Keratinocyte (primary cell): ENCODE measurements at regions not wholly inside any gene's neighbourhood (a gene's known extent, or its start where the extent isn't known, plus 50 kb on each side); places are given as distances from the start of the nearest gene placed in this dataset.

ENCODE experiments used
- DNase-seq: peaks from one replicate; pipeline ENCODE4 v3.0.0-alpha.2; 2011; ENCODE audit warnings: low read depth, missing footprints, low spot score
- FAIRE-seq: peaks from 2 replicates; lab custom pipeline; 2011; peaks lifted over from hg19 to GRCh38; lab: Jason Lieb, UNC
- H2AFZ ChIP-seq: 2 replicates; pipeline ENCODE4 v1.6.0; 2012; ENCODE audit warnings: low read length, control low read depth, inconsistent platforms; ENCODE audit not compliant: control insufficient read depth
- H3K27ac ChIP-seq: 2 replicates; pipeline ENCODE4 v1.5.1; 2011; ENCODE audit warnings: low read length; ENCODE audit not compliant: control insufficient read depth, insufficient read depth
- H3K27me3 ChIP-seq: 3 replicates; pipeline ENCODE4 v1.6.0; 2011; ENCODE audit warnings: low read length; ENCODE audit not compliant: control insufficient read depth, insufficient read depth; ENCODE audit errors: extremely low read depth
- H3K36me3 ChIP-seq, 2 experiments: 2 replicates in 1 of 2; 3 replicates in 1 of 2; pipeline ENCODE4 v1.5.1; 2011; ENCODE audit warnings: low read length in 2 of 2, mild to moderate bottlenecking in 1 of 2; ENCODE audit not compliant: control insufficient read depth in 2 of 2, insufficient read depth in 2 of 2; ENCODE audit errors: extremely low read depth in 1 of 2
- H3K4me1 ChIP-seq: 3 replicates; pipeline ENCODE4 v1.5.1; 2011; ENCODE audit warnings: low read length; ENCODE audit not compliant: control insufficient read depth, insufficient read depth; ENCODE audit errors: extremely low read depth
- H3K4me2 ChIP-seq: 3 replicates; pipeline ENCODE4 v1.6.0; 2011; ENCODE audit warnings: low read depth, low read length; ENCODE audit not compliant: control insufficient read depth, insufficient read depth; ENCODE audit errors: extremely low read depth
- H3K4me3 ChIP-seq, 3 experiments: fragments of 200-600 bp in 1 of 3; sonication (generic) in 1 of 3; 2 replicates in 2 of 3; 3 replicates in 1 of 3; pipeline ENCODE4 v1.5.1; 2011 to 2016; ENCODE audit warnings: low read length in 3 of 3, mild to moderate bottlenecking in 3 of 3, control low read depth in 2 of 3, inconsistent platforms in 1 of 3, low read depth in 1 of 3, mixed read lengths in 1 of 3, mixed run types in 1 of 3, moderate library complexity in 1 of 3; ENCODE audit not compliant: control insufficient read depth in 2 of 3, insufficient read depth in 2 of 3; ENCODE audit errors: extremely low read depth in 1 of 3
- H3K79me2 ChIP-seq: 2 replicates; pipeline ENCODE4 v1.6.0; 2012; ENCODE audit warnings: low read length; ENCODE audit not compliant: control insufficient read depth, insufficient read depth
- H3K9ac ChIP-seq: 3 replicates; pipeline ENCODE4 v1.6.0; 2011; ENCODE audit warnings: low read length; ENCODE audit not compliant: control insufficient read depth, insufficient read depth; ENCODE audit errors: extremely low read depth
- H3K9me1 ChIP-seq: 3 replicates; pipeline ENCODE4 v1.6.0; 2011; ENCODE audit warnings: low read length; ENCODE audit not compliant: control insufficient read depth, insufficient read depth; ENCODE audit errors: extremely low read depth
- H3K9me3 ChIP-seq: 2 replicates; pipeline ENCODE4 v1.5.1; 2012; ENCODE audit warnings: low read depth, low read length; ENCODE audit not compliant: control insufficient read depth
- H4K20me1 ChIP-seq: 3 replicates; pipeline ENCODE4 v1.6.0; 2011; ENCODE audit warnings: low read length; ENCODE audit not compliant: control insufficient read depth, insufficient read depth; ENCODE audit errors: extremely low read depth
- CTCF ChIP-seq, 3 experiments: IDR thresholded peaks in 1 of 3; conservative IDR thresholded peaks in 1 of 3; optimal IDR thresholded peaks in 1 of 3; 2 replicates in 2 of 3; 3 replicates in 1 of 3; pipeline versions ENCODE3 to v1.5.1; 2011; ENCODE audit warnings: low read length in 3 of 3, mild to moderate bottlenecking in 3 of 3, moderate library complexity in 2 of 3, control low read depth in 1 of 3, inconsistent platforms in 1 of 3; ENCODE audit not compliant: insufficient read depth in 2 of 3; ENCODE audit errors: extremely low read depth in 1 of 3
- EZH2 ChIP-seq: IDR thresholded peaks from one replicate; pipeline ENCODE4 v1.6.1; 2012; ENCODE audit warnings: inconsistent platforms, mild to moderate bottlenecking, low read length, moderate library complexity
- dilution Hi-C: fragments of 300-500 bp; cut with MboI; formaldehyde crosslinking; loops from one replicate; pipeline ENCODE4 v1.7.0; 2020; ENCODE audit warnings: low sequenced_read_pairs; ENCODE audit not compliant: extremely low pct_ligation_motif_present

GRCh38 chr5:52173133-52173532 lies 614.6 kb upstream of the ITGA1 start:
- Histone ChIP-seq H3K9me1 (no peaks in the 10 kb centered on the region), H3K79me2 (no peaks in the 10 kb centered on the region), H3K9me3 (no peaks in the 10 kb centered on the region), H3K4me2 (no peak overlapping the region), H3K36me3 (no peaks in the 10 kb centered on the region), H3K9ac (no peak overlapping the region), H3K27ac (no peak overlapping the region), H3K4me3 (no peak overlapping the region), H3K4me1 (no peaks in the 10 kb centered on the region), H4K20me1 (no peaks in the 10 kb centered on the region), H3K27me3 (no peaks in the 10 kb centered on the region), H2AFZ (no peak overlapping the region)
- FAIRE-seq, result no peak
- TF ChIP-seq EZH2 (no peak), CTCF (optimal IDR thresholded peaks at IDR 0.05 in 1 of 3, IDR thresholded peaks at IDR 0.05 in 1 of 3, conservative IDR thresholded peaks at IDR 0.05 in 1 of 3; ENCODE audit: extremely low read depth in 1 of 3, insufficient read depth in 2 of 3, low read length in 3 of 3) (no peak)
- dilution Hi-C loops, result no loop called here
- DNase-seq, result no peak

GRCh38 chr5:52177193-52177592 lies 610.5 kb upstream of the ITGA1 start:
- Histone ChIP-seq H4K20me1 (no peaks in the 10 kb centered on the region), H3K36me3 (no peaks in the 10 kb centered on the region), H3K9ac (no peak overlapping the region), H2AFZ (no peak overlapping the region), H3K27me3 (no peaks in the 10 kb centered on the region), H3K27ac (no peak overlapping the region), H3K79me2 (no peaks in the 10 kb centered on the region), H3K9me1 (no peaks in the 10 kb centered on the region), H3K4me2 (no peak overlapping the region), H3K9me3 (no peaks in the 10 kb centered on the region), H3K4me1 (no peaks in the 10 kb centered on the region), H3K4me3 (no peak overlapping the region)
- TF ChIP-seq CTCF (optimal IDR thresholded peaks at IDR 0.05 in 1 of 3, IDR thresholded peaks at IDR 0.05 in 1 of 3, conservative IDR thresholded peaks at IDR 0.05 in 1 of 3; ENCODE audit: extremely low read depth in 1 of 3, insufficient read depth in 2 of 3, low read length in 3 of 3) (no peak), EZH2 (no peak)
- FAIRE-seq, result no peak
- dilution Hi-C loops, result no loop called here
- DNase-seq, result no peak
